A673 (cell line): ENCODE measurements at regions not wholly inside any gene's neighbourhood (a gene's known extent, or its start where the extent isn't known, plus 50 kb on each side); places are given as distances from the start of the nearest gene placed in this dataset.

Experiments
- BruUV-seq: library from RNA; stranded (reverse); fragments of 400-500 nt; replicated peaks from 2 replicates; lab custom pipeline; 2021; lab: Mats Ljungman, UMichigan
- CTCF ChIA-PET: fragments of 300-600 bp; sonication (Branson Sonifier 250); formaldehyde crosslinking; loops from one replicate; lab custom pipeline; 2022; ENCODE audit warnings: antibody characterized with exemption; lab: Charles Lee
- POLR2A ChIA-PET: fragments of 300-600 bp; sonication (Branson Sonifier 250); formaldehyde crosslinking; loops from one replicate; lab custom pipeline; 2022; ENCODE audit warnings: antibody characterized with exemption; ENCODE audit not compliant: low non-redundant PET; lab: Charles Lee
- DNase-seq: peaks from one replicate; pipeline ENCODE4 v3.0.0-alpha.2; 2015; ENCODE audit warnings: low spot score
- H3K27ac ChIP-seq: fragments of 200-600 bp; sonication (generic); 2 replicates; pipeline ENCODE4 v1.5.1; 2016; ENCODE audit warnings: mixed run types, low read depth, mild to moderate bottlenecking, mixed read lengths, antibody characterized with exemption, low read length; ENCODE audit not compliant: poor library complexity, severe bottlenecking
- H3K27me3 ChIP-seq: fragments of 200-600 bp; sonication (generic); replicated peaks from 2 replicates; pipeline ENCODE4 v1.6.1; 2017; ENCODE audit warnings: mixed run types, low read depth, mild to moderate bottlenecking, mixed read lengths, antibody characterized with exemption, low read length; ENCODE audit not compliant: insufficient read depth, poor library complexity
- H3K36me3 ChIP-seq: fragments of 200-600 bp; sonication (generic); 2 replicates; pipeline ENCODE4 v1.6.1; 2016; ENCODE audit warnings: mixed run types, mild to moderate bottlenecking, mixed read lengths, antibody characterized with exemption, low read length; ENCODE audit not compliant: insufficient read depth, poor library complexity, severe bottlenecking
- H3K4me1 ChIP-seq: fragments of 200-600 bp; sonication (generic); 2 replicates; pipeline ENCODE4 v1.6.1; 2017; ENCODE audit warnings: mixed run types, mild to moderate bottlenecking, mixed read lengths, antibody characterized with exemption, low read length; ENCODE audit not compliant: insufficient read depth, poor library complexity, severe bottlenecking
- H3K4me3 ChIP-seq: fragments of 200-600 bp; sonication (generic); 2 replicates; pipeline ENCODE4 v1.5.1; 2016; ENCODE audit warnings: low read depth, mixed run types, mild to moderate bottlenecking, mixed read lengths, low read length; ENCODE audit not compliant: poor library complexity, severe bottlenecking
- H3K9me3 ChIP-seq: fragments of 200-600 bp; sonication (generic); 2 replicates; pipeline ENCODE4 v1.6.1; 2016; ENCODE audit warnings: mixed run types, low read depth, mild to moderate bottlenecking, mixed read lengths, antibody characterized with exemption, low read length; ENCODE audit not compliant: poor library complexity, severe bottlenecking
- CTCF ChIP-seq: fragments of 300-800, 200-600 bp; sonication (generic); conservative IDR thresholded peaks from 2 replicates; pipeline ENCODE4 v1.5.1; 2017; ENCODE audit warnings: low read depth, mild to moderate bottlenecking, antibody characterized with exemption, low read length, moderate library complexity, mixed read lengths
- EZH2 ChIP-seq: fragments of 200-600 bp; sonication (generic); IDR thresholded peaks from 2 replicates; pipeline ENCODE4 v1.6.1; 2017; ENCODE audit warnings: borderline replicate concordance, low read depth, mild to moderate bottlenecking, mixed read lengths, antibody characterized with exemption, low read length; ENCODE audit not compliant: poor library complexity, severe bottlenecking
- intact Hi-C: fragments of 100-400 bp; cut with micrococcal nuclease; formaldehyde crosslinking; loops from one replicate; pipeline ENCODE4 v1.10.0; 2022; ENCODE audit not compliant: unreplicated experiment

GRCh38 chr1:191892716-191893115 is 265.5 kb upstream of the RGS18 start:
- peaks cover 11% of the 10 kb centered on the region for H3K9me3 ChIP-seq
- H3K4me3 ChIP-seq: no peak overlapping the region
- DNase-seq: no peak
- no peaks in the 10 kb centered on the region for H3K4me1 ChIP-seq
- no peaks in the 10 kb centered on the region for H3K36me3 ChIP-seq
- TF ChIP-seq CTCF (no peak), EZH2 (no peak)
- CTCF ChIA-PET: no interaction called here
- no peak overlapping the region for H3K27ac ChIP-seq
- no peaks in the 10 kb centered on the region for H3K27me3 ChIP-seq
- intact Hi-C loops: no loop called here
- POLR2A ChIA-PET: no interaction called here
- no TSS peak for BruUV-seq

- no peak for DNase-seq
- no peaks in the 10 kb centered on the region for H3K36me3 ChIP-seq
- no peak overlapping the region for H3K4me3 ChIP-seq
- BruUV-seq: no TSS peak
- H3K27ac ChIP-seq: no peak overlapping the region
- H3K4me1 ChIP-seq: no peaks in the 10 kb centered on the region
- ChIA-PET CTCF (no interaction called here), POLR2A (no interaction called here)
- no peaks in the 10 kb centered on the region for H3K27me3 ChIP-seq
- TF ChIP-seq EZH2 (no peak), CTCF (no peak)
- peaks cover 11% of the 10 kb centered on the region for H3K9me3 ChIP-seq
- intact Hi-C loops: no loop called here
Observed at GRCh38 chr1:191895049-191895448, 263.2 kb upstream of the RGS18 start.

- H3K27ac ChIP-seq: no peak overlapping the region
- no peaks in the 10 kb centered on the region for H3K4me1 ChIP-seq
- no peak for TF ChIP-seq CTCF
- no peak for TF ChIP-seq EZH2
- ChIA-PET POLR2A (no interaction called here), CTCF (no interaction called here)
- intact Hi-C loops: no loop called here
- H3K4me3 ChIP-seq: no peak overlapping the region
- no peak for DNase-seq
- H3K27me3 ChIP-seq: no peaks in the 10 kb centered on the region
- BruUV-seq: no TSS peak
- H3K36me3 ChIP-seq: no peaks in the 10 kb centered on the region
- peaks cover 11% of the 10 kb centered on the region for H3K9me3 ChIP-seq
Observed at GRCh38 chr1:191895462-191896058, 262.7 kb upstream of the RGS18 start.
